Stimulated activated CD8-positive, alpha-beta memory T cell treated with anti-CD3 and anti-CD28 coated beads, Interleukin-7, amount 100 ng/mL, for 1 hour (primary cell): ENCODE measurements at regions not wholly inside any gene's neighbourhood (a gene's known extent, or its start where the extent isn't known, plus 50 kb on each side); places are given as distances from the start of the nearest gene placed in this dataset.

Experiments
- DNase-seq, 2 donors: peaks; one replicate each; pipeline ENCODE4 v3.0.0-alpha.2; 2020; ENCODE audit warnings: low read depth in 2 of 2

DNA sequence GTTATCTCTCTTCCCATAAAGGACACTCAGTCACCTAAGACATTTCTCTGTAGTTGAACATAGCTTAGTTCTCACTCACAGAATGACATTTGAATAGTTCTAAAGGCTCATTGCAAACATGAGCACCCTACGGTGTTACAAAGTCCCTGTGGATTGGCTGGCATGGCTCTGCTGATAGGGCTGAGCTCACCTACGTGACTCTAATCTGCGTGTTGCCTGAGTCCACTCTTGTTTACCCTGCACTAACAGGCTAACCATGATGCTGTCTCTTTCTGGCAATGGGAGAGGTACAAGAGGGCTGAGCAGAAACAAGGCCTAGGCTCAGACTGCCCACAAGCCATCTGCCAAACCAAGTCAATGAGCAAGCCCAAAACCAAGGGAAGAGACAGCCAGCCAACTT lies 103.6 kb downstream of the PALM2AKAP2 start:
- no peak for DNase-seq

- DNase-seq, result no peak
These were observed 106.0 kb downstream of the PALM2AKAP2 start for GRCh38 chr9:109886041-109886440.

- DNase-seq, result no peak
These were observed 106.6 kb downstream of the PALM2AKAP2 start for GRCh38 chr9:109886617-109887016.

DNA sequence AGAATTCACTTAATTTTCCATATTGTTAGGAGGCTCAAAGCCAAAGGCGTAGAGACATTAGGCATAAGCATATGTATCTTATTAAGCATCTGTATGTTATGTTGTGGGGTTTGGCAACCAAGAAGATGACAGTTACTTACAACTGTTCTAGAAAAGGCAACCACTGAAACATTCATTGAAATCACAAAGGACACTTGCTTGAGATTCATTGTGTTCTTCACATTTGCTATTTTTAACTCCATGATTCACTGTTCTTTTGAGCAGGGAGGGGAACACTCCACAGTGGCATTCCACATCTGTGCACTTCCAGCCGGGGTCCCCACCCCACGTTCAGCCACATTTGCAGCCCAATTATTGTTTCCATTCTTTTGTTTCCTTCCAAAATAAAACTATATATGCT lies 107.1 kb downstream of the PALM2AKAP2 start:
- DNase-seq, result no peak

DNA sequence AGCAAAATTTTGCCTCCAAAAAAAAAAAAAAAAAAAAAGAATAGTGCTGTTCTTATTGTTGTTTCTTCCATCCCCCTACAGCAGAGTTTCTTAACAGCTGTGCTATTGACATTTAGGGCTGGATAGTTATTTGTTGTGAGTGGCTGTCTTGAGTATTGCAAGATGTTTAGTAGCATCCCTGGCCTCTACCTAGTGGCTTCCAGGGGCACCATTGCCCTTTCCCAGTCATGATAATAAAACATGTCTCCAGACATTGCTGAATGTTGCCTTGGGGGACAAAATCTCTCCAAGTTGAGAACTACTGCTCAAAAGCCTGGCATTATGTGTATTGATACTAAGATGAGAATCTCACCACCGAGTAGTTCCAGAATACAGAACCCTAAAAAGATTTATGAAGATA lies 108.7 kb downstream of the PALM2AKAP2 start:
- no peak for DNase-seq

DNA sequence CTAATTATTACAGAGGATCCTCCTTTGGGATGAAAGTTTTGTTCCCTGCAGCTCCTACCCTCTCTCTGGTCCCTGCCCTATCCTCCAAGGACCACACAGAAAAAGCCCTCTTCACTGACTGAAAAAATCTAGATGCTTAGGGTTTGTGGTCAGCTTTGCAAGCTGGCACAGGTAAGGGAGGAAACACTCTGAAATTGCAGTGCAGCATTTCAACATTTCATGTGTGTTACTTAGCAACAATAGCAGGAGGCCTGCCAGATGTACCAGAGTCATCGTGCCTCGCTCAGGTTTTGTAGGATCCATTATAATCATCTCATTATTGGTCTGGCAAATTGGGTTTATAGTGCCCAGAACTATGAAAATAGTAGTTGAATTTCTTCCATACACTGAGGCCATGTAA lies 109.5 kb downstream of the PALM2AKAP2 start:
- DNase-seq, result no peak

DNA sequence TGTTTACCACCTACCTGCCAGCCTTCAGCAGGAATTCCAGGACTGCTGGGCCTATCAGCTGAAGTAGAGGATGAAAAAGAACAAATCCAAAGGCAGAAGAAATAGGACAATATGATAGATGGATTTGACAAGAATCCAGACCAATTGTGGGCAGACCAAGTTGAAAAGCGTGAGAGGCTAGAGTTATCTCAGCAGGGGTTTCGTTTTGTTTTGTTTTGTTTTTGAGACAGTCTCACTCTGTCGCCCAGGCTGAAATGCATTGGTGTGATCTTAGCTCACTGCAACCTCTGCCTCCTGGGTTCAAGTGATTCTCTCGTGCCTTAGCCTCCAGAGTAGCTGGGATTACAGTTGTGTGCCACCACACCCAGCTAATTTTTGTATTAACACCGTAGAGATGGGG lies 113.2 kb downstream of the PALM2AKAP2 start:
- no peak for DNase-seq

DNA sequence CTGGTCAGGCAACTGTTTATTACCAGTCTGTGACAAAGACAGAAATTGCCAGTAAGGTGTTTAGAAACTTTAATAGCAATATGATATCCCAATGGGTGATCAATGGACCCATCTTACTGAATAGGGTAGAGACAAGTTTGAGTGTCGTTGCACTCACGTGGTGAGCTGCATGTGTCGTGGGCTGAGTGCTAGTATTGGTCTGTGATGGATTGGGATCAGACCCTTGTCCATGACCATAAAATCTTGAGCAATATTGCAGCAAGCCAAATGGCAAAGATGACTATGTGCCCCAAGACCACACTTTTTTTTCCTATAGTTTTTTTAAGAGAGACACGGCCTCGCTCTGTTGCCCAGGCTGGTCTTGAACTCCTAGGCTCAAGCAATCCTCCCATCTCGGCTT lies 114.5 kb downstream of the PALM2AKAP2 start:
- no peak for DNase-seq

GRCh38 chr9:109894921-109895758 lies 115.1 kb downstream of the PALM2AKAP2 start:
- no peak for DNase-seq

DNA sequence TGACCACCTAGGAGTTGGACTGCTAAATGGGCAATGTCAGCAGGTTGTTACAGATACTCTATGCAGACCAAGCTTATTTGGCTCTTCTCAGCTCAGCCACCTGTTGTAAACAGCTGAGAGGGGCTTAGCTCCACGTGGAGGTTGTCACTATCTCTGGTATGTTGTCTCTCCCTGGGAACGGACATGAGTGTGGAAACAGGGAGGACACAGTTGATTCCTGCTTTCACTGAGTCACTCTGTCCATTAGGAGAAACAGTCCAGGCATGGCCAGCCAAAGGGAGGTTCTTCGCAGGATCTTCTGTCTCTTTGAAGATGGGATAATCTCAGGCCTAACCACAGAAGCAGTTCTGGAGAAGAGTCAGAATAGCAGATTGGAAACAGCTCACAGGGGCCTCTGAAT lies 121.2 kb downstream of the PALM2AKAP2 start:
- DNase-seq, result no peak

GRCh38 chr9:109903515-109904138 lies 123.6 kb downstream of the PALM2AKAP2 start:
- DNase-seq, result no peak

GRCh38 chr9:109904666-109905065 lies 124.7 kb downstream of the PALM2AKAP2 start:
- DNase-seq, result no peak

GRCh38 chr9:109905472-109905871 lies 125.5 kb downstream of the PALM2AKAP2 start:
- DNase-seq, result no peak

DNA sequence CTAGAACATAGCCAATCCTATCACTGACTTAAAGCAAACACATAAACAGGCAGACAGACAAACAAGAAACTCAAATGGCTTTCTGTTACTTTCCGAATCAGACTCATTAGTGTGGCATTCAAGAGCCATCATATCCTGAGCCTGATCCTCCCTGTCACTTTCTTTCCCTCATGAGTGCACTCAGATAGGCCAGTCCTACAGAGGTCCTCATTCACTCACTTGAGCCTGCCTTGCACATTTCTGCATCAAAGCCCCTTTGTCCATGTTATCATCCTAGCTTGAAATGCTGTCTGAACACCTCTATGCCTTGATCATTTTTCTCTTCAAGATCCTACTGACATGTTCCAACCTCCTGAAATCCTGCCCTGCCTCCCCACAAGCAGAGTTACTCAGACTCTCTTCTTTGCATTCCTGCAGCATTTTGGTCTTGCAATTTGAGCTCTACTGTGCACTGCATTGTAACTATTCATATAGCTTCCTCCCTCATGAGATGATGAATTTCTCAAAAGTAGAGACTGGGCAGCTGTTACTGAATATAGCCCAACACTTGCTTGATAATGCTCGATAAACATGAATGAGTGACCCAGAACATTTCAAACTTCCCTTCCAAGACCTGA lies 126.9 kb downstream of the PALM2AKAP2 start:
- DNase-seq, result no peak

- no peak for DNase-seq
These were observed 127.4 kb downstream of the PALM2AKAP2 start for GRCh38 chr9:109907400-109907799.

DNA sequence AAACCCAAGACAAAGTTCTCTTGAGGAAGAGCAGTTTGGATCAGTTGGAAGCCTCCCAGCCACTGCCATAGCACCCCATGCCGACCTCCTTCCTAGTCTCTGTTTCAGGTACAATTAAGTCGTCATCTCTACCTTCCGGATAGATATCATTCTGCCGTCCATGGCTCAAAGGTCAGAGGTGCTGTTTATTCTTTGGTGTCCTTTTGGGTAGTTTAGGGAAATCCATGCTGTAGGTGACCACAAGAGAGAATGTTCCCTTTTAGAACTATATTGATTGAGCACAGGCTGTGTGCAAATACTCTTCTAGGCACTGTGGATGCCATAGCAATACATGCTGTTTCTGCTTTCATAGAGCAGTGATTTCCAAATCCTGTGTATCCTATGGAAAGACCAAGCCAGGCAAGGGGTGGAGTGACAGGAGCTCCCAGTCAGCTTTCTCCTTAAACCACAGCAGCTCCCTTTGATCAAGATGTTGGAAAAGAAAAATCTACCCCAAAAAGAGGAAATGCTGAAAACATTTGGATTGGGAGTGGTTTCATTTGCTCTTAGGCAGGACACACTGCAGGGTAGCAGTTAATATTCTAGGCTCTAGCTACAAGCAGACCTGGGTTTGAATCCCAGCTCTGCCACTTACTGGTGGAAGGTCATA lies 127.9 kb downstream of the PALM2AKAP2 start:
- DNase-seq, result no peak

DNA sequence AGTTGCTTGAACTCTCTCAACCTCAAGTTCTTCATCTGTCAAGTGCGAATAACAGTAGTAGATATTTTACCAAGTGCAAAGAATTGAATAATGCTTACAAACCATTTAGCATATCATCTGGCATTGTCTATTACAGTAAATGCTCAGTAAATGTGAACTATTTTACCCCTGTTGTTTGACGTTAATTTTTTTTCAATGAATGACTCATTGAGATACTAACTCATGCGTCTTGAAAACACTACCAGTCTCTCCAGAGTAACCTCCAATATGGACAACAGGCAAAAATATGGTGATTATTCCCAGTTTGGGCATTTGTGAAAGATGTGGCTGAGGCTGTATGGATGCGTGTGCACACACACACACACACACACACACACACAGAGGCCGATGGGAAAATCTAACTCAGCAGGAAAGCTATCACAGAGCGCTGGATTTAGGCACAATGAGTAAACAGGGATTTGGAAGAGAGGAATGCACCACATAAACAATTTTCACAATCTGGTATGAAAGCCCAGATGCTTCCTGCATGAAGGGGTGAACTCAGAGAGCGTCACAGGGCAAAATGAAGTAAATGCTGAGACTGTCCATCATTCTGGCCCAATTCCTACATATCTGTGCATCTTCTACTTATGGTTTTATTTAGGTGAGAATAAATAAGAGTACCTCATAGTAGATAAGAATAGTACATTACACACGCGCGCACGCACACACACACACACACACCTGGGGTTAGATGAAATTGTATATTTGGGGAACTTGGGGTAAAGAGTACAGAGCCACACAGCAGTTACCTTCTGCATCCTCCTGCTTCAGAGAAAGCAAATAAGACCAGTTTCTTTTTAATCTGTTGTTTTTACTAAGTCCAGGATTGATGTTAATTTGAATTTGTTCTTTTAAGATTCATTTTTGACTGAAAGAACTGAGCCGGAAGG lies 128.7 kb downstream of the PALM2AKAP2 start:
- DNase-seq, result no peak

GRCh38 chr9:109910671-109911518 lies 130.9 kb downstream of the PALM2AKAP2 start:
- no peak for DNase-seq

DNA sequence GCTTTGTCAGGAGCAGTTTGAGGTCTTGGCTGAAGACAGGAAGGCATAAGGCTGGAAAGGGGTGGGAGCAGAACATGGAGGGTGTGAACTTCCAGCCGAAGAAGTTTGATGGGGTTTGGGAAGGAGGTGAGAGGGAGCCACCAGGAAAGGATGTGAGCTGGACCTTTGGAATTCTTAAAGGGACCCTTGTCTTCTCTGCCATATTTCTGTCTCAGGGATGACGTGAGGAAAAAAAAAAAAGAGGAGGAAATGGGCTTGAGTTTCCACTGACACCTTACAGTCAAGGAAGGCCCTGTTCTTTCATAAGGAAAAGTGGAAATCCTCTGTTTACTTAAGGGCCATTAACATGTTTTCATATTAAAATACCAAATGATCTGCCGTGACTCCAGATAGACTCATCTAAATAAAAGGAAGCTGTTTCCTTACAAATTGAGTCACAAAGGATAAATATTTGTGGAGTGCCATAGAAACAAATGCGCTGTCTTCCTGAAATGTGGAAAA lies 132.1 kb downstream of the PALM2AKAP2 start:
- no peak for DNase-seq
